VCaP (cell line): ENCODE measurements at regions not wholly inside any gene's neighbourhood (a gene's known extent, or its start where the extent isn't known, plus 50 kb on each side); places are given as distances from the start of the nearest gene placed in this dataset.
"Not testable (repeated sequence)": the region's sequence is repeated elsewhere in the genome, so short reads cannot be mapped to it uniquely, and the experiment has no call there.

ENCODE experiments used
- H3K27ac ChIP-seq: fragments of 450-650 bp; 2 replicates; pipeline ENCODE4 v1.5.1; 2017
- TF ChIP-seq, protein P1 (sequence below): fragments of 450-650 bp; conservative IDR thresholded peaks from 2 replicates; pipeline ENCODE4 v1.5.1; 2017; ENCODE audit warnings: mild to moderate bottlenecking, moderate library complexity

DNA sequence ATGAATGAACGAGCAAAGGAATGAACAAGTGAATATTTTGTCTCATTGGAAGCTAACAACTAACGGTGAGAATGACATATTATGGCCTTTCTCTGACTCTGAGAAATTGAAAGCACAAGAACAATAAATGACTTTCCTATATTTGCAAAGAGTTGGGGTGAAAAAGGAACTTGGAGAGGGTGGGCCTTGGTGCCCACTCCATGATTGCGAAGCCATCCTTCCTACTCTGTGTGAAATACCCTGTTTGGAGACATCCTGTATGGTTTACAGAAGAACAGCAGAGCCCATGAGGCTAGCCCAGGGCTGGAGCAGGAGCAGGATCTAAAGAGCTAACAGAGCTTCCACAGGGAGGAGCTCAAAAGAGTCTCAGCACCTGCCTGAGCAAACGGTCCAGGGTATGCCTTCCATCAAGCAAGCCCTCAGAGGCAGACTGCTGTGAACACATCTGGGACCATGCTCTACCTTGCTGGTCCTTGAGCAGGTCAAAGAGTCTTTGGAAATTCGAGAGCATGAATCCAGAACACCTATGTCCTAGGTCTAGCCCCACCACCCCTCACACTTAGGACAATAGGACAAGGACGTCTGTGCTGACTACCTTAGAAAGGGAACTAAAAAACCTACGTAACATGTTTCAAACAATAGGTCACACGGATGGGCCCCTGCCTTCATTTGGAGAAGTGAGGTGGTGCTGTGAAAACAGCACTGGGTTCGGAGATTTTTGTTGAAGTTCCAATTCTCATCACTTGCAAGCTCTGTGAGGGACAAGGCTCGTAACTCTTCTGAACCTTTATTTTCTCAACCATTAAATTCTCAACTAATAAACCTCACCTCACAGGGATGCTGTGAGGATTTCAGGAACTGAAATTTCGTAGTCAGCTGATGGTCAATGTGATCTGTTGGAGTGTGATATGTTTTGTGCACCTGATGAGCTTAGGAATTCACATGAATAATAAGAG is 377.4 kb downstream of the RRAGC start:
- H3K27ac ChIP-seq, result no peak overlapping the region
- TF ChIP-seq, protein P1, sequence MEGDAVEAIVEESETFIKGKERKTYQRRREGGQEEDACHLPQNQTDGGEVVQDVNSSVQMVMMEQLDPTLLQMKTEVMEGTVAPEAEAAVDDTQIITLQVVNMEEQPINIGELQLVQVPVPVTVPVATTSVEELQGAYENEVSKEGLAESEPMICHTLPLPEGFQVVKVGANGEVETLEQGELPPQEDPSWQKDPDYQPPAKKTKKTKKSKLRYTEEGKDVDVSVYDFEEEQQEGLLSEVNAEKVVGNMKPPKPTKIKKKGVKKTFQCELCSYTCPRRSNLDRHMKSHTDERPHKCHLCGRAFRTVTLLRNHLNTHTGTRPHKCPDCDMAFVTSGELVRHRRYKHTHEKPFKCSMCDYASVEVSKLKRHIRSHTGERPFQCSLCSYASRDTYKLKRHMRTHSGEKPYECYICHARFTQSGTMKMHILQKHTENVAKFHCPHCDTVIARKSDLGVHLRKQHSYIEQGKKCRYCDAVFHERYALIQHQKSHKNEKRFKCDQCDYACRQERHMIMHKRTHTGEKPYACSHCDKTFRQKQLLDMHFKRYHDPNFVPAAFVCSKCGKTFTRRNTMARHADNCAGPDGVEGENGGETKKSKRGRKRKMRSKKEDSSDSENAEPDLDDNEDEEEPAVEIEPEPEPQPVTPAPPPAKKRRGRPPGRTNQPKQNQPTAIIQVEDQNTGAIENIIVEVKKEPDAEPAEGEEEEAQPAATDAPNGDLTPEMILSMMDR, result no peak

DNA sequence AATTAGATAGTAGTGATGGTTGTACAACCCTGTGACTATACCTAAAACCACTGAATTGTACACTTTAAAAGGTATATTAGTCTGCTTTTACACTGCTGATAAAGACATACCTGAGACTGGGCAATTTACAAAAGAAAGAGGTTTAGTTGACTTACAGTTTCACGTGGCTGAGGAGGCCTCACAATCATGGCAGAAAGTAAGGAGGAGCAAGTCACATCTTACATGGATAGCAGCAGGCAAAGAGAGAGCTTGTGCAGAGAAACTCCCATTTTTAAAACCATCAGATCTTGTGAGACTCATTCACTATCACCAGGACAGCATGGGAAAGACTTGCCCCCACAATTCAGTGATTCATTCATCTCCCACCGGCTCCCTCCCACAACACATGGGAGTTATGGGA is 379.9 kb downstream of the RRAGC start:
- H3K27ac ChIP-seq, result not testable (repeated sequence)

DNA sequence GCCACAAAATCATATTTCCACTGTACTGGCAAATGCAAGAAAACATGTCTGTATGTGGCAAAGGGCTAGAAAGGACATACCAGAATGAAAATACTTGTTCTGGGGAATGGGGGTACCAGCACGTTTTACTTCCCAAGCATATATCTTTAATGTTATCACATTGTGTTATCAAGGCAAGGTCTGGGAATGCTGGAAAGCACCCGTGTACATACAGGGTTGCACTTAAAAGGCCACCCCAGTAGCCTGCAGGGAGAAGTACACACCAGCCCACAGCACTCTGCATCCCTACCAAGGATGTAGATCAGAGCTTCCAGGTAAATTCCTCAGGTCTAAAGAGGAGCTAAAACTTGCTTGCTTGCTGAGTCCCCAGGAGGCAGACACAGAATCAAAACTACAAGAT is 381.8 kb downstream of the RRAGC start:
- TF ChIP-seq, protein P1, result no peak
- H3K27ac ChIP-seq, result no peak overlapping the region

DNA sequence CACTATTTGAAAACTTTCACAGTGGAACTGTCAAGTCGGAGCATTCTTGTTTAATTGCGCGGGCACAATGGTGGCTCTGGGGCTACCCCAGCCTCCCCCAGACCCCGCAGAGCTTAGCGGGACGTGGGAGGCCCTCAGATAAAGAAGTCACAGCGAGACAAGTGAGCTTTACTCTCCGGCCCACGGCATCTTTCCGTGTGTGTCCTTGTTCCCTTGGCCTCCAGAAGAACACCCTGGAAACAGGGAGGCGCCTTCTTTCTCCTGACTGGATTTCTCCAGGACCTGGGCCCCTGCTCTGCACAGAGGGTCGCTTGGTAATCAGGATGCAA is 382.8 kb downstream of the RRAGC start:
- no peak overlapping the region for H3K27ac ChIP-seq

DNA sequence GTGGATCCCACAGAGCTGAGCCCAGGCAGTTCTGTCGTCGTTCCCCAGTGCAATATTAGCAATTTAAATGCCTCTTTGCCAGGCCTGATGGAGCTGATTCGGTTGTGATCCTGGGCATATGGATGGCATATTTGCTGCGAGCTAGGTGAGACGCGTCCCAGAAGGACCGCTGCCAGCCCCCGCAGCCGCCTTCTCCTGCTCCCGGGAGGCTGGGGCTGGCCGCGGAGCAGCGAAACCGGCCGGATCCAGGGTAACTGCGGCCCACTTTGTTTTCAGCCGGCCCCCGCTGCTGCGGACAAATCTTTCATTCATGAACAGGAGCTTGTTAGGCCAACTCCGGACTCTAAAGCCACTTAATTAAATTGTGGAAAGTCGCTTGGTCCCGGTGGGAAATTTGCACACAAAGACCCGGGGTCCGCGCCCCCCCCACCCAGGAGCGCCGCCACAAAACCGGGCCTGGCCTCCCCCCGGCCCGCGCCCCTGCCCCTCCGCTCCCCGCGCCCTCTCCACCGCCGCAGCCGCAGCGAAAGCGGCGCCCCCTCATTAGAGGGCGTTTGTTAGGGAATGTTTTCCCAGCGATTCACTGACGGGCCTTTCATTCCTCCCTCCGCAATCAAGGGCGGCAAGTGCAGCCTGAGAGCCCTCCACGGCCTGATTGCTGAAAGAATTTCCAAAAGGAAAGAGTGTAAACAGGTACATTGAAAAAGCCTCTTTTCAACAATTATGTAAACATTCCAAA is 383.3 kb downstream of the RRAGC start:
- TF ChIP-seq, protein P1, result no peak
- H3K27ac ChIP-seq, result no peak overlapping the region

More for the DNA sequence above, 382.8 kb downstream of the RRAGC start:
- TF ChIP-seq, protein P1, result no peak

DNA sequence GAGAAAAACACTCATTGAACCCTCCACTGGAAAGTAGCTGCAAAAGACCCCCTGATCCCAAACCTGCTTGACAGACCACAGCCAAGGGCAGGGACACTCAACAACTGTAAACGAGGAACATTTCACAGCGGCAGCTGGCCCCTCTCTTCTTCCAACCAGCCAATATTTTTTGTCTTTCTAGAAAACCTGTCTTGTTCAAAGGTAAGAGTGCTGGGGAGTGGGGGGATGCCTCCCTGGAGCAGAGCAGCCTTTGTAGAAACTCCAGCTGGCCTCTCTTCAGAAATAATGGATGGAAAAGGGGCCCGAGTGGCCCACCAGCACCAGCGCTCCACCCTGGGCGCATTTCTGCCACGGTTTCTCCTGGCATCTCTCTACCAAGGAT is 384.0 kb downstream of the RRAGC start:
- no peak overlapping the region for H3K27ac ChIP-seq
- TF ChIP-seq, protein P1, result no peak

DNA sequence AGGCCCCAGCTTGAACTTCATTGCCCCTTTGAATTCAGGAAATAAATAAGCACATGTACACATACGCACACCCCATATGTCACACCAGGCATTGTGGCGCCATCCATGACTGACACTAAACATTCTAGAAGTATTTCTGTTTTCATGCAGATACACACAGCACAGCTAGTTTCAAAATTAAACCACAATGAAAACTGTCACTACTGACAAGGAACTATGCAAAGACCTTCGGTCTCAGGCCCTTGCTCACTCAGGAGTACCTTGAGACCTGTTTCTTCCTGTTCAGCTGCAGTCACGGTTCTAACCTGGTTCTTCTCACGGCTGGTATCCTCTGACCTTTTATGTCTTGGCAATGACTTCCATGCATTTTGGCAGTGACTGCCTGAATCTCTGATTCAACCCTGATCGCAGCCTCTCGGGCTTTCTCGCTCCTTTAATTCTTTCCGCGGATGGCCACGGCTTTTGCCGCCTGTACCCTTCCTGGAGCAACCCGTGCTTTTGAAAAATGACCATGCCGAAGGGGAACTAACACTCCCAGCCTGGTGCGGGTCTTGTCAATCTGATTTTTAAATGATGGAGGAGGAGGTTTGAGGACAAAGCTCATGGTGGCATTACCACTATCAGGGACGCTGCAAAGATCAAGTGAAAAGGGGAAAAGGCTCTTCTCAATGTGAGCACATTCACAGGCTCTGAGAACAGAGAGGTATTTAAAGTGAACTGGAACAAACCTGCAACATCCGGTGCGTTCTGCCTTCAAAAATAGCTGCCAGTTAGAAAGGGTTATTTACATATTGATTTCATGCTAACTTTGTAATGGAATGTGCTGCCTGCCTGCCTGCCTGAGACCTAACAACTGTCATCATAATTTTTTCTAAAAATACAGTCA is 384.6 kb downstream of the RRAGC start:
- H3K27ac ChIP-seq, result no peak overlapping the region
- TF ChIP-seq, protein P1, result no peak
